NCI-H82 treated with DMSO at 0.1 percent for 48 hours (cell line): ENCODE measurements at regions not wholly inside any gene's neighbourhood (a gene's known extent, or its start where the extent isn't known, plus 50 kb on each side); places are given as distances from the start of the nearest gene placed in this dataset.
"Not testable (repeated sequence)": the region's sequence is repeated elsewhere in the genome, so short reads cannot be mapped to it uniquely, and the experiment has no call there.

Source experiments
- DNase-seq: peaks from one replicate; lab custom pipeline; 2025; ENCODE audit not compliant: unreplicated experiment; lab: John Stamatoyannopoulos, UW

- no peak for DNase-seq
These were observed 127.3 kb downstream of the ATP23 start for GRCh38 chr12:58068706-58069105.

DNA sequence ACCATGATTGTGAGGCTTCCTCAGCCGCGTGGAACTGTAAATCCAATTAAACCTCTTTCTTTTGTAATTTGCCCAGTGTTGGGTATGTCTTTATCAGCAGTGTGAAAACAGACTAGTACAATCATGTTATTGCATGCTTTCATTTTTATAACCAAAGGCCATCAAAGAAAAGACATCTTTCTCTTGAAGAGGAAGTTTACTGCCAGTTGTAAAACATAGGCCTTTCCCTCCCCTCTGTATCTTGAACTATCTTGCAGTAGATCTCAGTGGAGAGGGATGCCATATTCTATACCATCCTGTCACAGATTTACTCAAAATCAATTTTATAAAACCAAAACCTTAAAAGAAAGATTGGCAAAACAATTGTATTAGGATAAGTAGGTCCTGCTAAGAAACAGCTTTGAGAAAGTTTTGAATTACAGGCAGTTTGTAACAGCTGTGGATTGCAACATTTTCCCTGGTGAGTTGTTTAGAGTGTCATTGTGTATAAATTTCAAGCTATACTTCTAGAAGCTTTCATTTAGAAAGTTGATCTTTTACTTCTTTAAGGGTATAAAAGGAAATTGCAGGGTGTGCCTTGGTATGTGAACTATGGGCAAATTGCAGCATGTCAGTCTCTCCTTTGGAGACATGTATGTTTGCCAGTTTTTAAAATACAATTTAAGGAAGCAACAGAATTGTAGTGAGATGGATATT is 128.0 kb downstream of the ATP23 start:
- DNase-seq: no peak

DNA sequence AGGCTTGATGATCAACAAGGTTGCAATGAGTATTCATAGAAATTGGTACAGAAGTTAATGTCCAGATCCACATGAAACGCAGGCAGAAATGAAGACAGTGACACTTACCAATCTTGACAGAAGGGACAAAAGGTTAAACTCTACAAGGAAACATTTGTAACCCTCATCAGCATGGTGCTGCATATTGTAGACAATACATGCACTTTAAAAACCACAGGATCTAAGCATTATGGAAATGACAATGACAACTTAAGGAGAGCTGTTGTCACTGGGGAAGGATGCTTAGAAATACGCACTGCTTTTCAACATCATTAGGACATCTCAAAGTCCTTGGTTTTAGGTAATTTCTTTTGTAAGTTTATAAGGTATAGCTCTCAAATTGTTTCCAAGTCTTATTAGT is 130.6 kb downstream of the ATP23 start:
- no peak for DNase-seq

DNA sequence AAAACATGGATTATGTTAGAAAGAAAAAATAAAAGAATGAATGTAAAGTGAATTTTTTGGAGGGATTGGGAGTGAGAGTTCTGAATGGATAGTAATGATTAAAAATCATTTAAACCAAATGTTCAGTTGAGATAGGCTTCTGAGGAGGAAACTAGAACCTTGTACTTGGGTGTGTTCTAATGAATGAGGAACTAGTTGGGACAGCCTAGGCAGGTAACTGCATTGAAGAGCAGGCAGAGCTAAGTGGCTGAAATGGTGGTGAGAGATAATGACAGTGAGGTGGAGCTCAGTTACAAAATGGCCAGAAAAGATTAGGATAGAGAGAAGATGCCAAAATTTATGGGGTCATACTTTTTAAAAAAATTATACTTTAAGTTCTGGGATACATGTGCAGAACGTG is 132.9 kb downstream of the ATP23 start:
- DNase-seq: no peak

DNA sequence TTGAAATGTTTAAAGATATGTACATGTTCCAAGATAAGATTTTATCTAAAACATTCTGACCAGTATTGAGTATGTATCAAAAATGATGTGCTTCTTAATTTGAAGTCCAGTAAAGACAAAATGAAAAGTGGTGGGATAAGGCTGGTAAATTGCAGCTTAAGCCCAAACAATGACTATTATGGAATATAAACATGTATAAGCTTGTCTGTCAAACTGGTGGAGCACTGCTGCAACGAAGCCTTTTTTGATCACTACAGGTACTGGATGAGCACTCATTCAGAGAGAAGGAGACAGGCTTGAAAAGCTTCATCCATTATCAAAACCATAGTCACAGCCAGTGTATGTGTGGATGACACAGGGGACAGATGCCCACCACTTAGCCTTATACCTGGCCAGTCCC is 138.4 kb downstream of the ATP23 start:
- no peak for DNase-seq

- no peak for DNase-seq
These were observed 140.1 kb downstream of the ATP23 start for GRCh38 chr12:58081488-58081887.

DNA sequence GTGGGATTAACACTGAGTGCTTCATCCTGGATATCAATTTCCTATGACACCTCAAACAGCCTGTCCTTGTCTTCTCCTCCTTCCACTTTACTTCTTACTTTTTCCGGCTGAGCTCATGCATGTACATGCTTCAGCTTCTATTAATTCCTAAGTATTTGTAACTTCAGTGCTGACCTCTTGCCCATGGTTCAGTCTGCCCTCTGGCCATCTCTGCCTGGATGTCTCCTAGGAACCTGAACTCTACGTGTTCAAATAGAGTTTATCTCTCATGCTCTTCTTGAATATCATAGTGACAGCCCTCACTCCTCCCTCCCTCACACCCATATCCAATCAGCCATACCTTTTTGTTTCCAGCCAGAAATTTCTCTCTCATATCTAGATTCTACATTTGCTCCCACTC is 141.6 kb downstream of the ATP23 start:
- DNase-seq: no peak

- DNase-seq: no peak
These were observed 144.6 kb downstream of the ATP23 start for GRCh38 chr12:58086006-58086405.

DNA sequence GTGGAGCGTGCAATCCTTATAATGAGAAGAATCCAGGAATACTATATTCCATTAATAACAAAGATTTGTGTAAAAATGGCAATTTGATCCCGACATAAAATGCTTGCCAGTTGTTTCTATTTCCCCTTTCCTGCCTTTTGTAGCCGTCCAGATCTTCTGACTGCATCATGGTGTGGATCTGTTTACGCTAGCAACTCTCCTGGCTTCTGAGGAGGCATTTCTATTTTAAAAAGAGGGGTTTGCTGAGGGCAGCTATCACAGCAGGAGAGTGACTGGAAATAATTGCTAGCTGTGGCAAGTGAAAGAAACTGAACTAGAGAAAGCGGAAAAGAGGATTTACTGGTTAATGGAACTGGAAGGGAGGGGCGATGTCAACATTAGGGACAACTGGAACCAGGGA is 145.6 kb downstream of the ATP23 start:
- no peak for DNase-seq

GRCh38 chr12:58087423-58088127 is 146.2 kb downstream of the ATP23 start:
- no peak for DNase-seq

DNA sequence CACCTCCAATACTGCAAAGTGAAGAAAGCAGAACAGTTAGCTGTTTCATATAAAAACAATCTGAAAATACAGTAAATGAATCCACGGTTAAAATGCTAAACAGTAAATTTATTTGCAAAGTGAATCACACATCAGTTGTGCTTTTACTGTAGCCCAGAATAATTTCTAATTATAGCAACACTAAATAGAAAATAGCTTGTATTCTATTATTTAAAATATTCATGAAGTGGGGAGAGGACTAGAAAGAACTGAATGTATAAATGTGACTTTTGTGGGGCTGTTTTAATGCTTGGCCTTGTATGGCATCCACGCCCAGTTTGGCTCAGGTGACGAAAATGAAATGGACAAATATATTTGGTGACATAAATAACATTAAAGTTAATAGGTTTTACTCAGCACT is 148.2 kb downstream of the ATP23 start:
- no peak for DNase-seq

DNA sequence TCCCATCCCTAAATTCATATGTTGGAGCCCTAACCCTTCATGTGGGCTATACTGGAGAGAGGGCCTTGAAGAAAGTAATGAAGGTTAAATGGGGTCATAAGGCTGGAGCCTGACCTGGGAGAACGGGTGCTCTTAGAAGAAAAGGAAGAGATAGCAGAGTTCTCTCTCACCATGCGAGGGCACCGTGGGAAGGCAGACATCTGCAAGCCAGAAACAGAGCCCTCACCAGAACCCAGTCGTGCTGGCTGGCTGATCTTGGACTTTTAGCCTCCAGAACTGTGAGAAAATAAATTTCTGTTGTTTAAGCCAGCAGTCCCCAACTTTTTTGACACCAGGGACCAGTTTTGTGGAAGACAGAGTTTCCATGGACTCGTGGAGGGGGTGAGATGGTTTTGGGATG is 149.3 kb downstream of the ATP23 start:
- no peak for DNase-seq

DNA sequence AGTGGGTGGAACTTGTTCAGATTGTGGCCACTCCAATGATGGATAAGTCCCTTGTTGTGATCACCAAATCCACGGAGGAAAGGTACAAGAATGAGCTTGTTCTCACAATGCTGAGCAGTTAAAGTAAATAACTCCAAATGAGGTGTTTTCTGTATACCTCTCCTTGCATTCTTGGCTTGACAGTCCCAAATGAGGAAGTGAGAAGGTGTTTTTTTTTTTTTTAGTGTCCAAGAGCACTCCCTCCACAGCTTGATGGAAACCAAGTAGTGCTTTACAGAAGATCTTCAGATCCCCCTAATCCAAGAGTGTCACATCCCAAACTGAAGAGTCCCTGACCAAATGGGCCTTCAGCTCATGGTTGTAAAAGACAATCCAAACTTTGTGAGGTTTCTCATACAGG is 153.6 kb downstream of the ATP23 start:
- DNase-seq: no peak

GRCh38 chr12:58097741-58098140 is 156.4 kb downstream of the ATP23 start:
- no peak for DNase-seq

DNA sequence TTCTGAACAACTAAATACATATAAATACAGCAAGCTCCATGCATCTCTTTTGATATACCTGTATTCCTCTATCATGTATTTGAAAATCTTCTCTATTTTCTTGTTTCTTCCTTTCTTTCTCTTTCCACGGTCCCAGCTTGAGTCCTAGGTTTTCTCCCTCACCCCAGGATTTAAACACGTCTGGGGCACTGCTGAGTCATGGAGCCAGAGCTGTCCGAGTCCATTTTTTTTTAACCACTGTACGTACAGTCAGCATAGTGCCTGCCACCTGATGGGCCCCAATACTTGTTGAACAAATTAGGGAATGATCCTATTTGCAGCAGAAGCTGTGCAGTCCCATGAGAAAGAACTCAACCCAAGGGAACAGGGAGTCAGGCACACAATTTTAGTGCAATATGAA is 158.1 kb downstream of the ATP23 start:
- no peak for DNase-seq

- DNase-seq: no peak
These were observed 163.0 kb downstream of the ATP23 start for GRCh38 chr12:58104351-58104755.

GRCh38 chr12:58105225-58106119 is 164.1 kb downstream of the ATP23 start:
- DNase-seq: no peak

GRCh38 chr12:58106195-58106594 is 164.8 kb downstream of the ATP23 start:
- no peak for DNase-seq

DNA sequence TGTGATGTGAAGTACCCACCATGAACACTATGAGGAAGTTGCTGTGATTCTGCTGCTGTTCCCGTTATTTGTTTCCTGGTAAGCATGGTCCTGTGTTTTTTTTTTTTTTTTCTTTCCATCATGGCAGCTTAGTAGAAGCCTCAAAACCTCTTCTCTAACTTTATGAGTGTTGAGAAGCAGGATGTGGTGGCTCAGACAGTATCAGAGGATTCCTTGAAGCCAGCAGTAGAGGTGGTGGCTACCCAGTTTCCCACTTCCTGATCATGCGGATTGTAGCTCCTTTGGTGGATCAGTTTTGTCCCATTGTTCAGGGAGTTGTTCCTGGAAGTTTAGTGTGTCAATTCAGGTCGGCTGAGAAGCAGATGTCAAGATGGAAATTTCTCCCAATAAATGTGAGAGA is 175.8 kb downstream of the ATP23 start:
- DNase-seq: no peak

- DNase-seq: no peak
These were observed 176.3 kb downstream of the ATP23 start for GRCh38 chr12:58117667-58118066.

DNA sequence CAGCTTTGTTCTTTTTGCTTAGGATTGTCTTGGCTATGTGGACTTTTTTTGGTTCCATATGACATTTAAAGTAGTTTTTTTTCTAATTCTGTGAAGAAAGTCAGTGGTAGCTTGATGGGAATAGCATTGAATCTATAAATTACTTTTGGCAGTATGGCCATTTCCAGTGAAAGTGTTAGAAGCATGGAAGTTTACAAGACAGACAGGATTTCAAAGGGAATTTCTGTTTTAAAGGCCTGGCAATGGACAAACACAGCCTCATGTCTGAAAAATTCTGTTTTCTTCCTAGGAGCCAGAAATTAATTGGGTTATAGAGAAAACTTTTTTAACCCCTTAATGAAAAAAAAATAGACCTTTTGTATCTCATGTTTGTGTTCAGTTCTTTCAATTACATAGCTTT is 184.4 kb downstream of the ATP23 start:
- DNase-seq: not testable (repeated sequence)
